Mucosa of descending colon (tissue), 3 donors: ENCODE measurements at regions not wholly inside any gene's neighbourhood (a gene's known extent, or its start where the extent isn't known, plus 50 kb on each side); places are given as distances from the start of the nearest gene placed in this dataset.

ENCODE experiments used
- ATAC-seq: fragments of 200-7000 bp; cut with Tn5 transposase; one replicate; pipeline ENCODE4 v1.9.1; 2020; ENCODE audit warnings: mild to moderate bottlenecking, moderate library complexity
- DNase-seq, 3 donors: peaks; one replicate each; pipeline ENCODE4 v3.0.0-alpha.2; 2020
- H3K36me3 ChIP-seq: fragments of 200-600 bp; one replicate; pipeline ENCODE4 v1.8.0; 2021; ENCODE audit warnings: low read depth, mild to moderate bottlenecking
- H3K4me1 ChIP-seq: fragments of 200-600 bp; one replicate; pipeline ENCODE4 v1.8.0; 2021; ENCODE audit warnings: low read depth, mild to moderate bottlenecking
- H3K4me3 ChIP-seq: fragments of 200-600 bp; one replicate; pipeline ENCODE4 v1.8.0; 2021; ENCODE audit warnings: mild to moderate bottlenecking
- H3K9me3 ChIP-seq: fragments of 200-600 bp; one replicate; pipeline ENCODE4 v1.8.0; 2021; ENCODE audit warnings: mild to moderate bottlenecking
- CTCF ChIP-seq: fragments of 200-600 bp; IDR thresholded peaks from one replicate; pipeline ENCODE4 v1.8.0; 2022; ENCODE audit warnings: antibody characterized with exemption, mild to moderate bottlenecking
- intact Hi-C, 2 donors: fragments of 100-400 bp; cut with DNase I in 1 of 2; cut with micrococcal nuclease in 1 of 2; formaldehyde crosslinking; loops; one replicate each; pipeline versions ENCODE4 v1.11.0 to v1.11.1; 2022; cut with DNase I, micrococcal nuclease
- donor health status: DM: no; HTN: no; CAD: no; lungs with moderate emphysema.
- donor health status: DM: no; HTN: no; CAD: no.
- donor health status: DM: no; HTN: yes; CAD: no.

- DNase-seq: no peak
- Histone ChIP-seq H3K4me3 (no peak overlapping the region), H3K36me3 (no peaks in the 10 kb centered on the region), H3K4me1 (no peaks in the 10 kb centered on the region), H3K9me3 (peaks cover 6% of the 10 kb centered on the region)
- no peak for ATAC-seq
- TF ChIP-seq CTCF: no peak
- intact Hi-C loops: no loop called here
Observed at GRCh38 chr12:130093380-130093779, 68.9 kb upstream of the FZD10 start.

- no peak overlapping the region for H3K4me3 ChIP-seq
- ATAC-seq (no peak), DNase-seq (no peak)
- no peaks in the 10 kb centered on the region for H3K4me1 ChIP-seq
- no peaks in the 10 kb centered on the region for H3K9me3 ChIP-seq
- TF ChIP-seq CTCF: no peak
- intact Hi-C loops: no loop called here
- no peaks in the 10 kb centered on the region for H3K36me3 ChIP-seq
Observed at GRCh38 chr12:130097342-130097741, 64.9 kb upstream of the FZD10 start.

GRCh38 chr12:130097798-130098255 is 64.4 kb upstream of the FZD10 start:
- TF ChIP-seq CTCF: no peak
- intact Hi-C loops: no loop called here

GRCh38 chr12:130098301-130099005 is 63.8 kb upstream of the FZD10 start:
- H3K4me1 ChIP-seq: no peaks in the 10 kb centered on the region
- no peak for TF ChIP-seq CTCF
- no peaks in the 10 kb centered on the region for H3K36me3 ChIP-seq
- no peak overlapping the region for H3K4me3 ChIP-seq
- DNase-seq (no peak), ATAC-seq (no peak)
- intact Hi-C loops: no loop called here
- H3K9me3 ChIP-seq: no peaks in the 10 kb centered on the region

More at GRCh38 chr12:130097798-130098255, 64.4 kb upstream of the FZD10 start:
- no peaks in the 10 kb centered on the region for H3K9me3 ChIP-seq
- no peaks in the 10 kb centered on the region for H3K36me3 ChIP-seq
- ATAC-seq (no peak), DNase-seq (no peak)
- no peaks in the 10 kb centered on the region for H3K4me1 ChIP-seq
- H3K4me3 ChIP-seq: no peak overlapping the region

- Histone ChIP-seq H3K36me3 (no peaks in the 10 kb centered on the region), H3K4me1 (no peaks in the 10 kb centered on the region), H3K9me3 (no peaks in the 10 kb centered on the region), H3K4me3 (no peak overlapping the region)
- intact Hi-C loops: no loop called here
- DNase-seq (no peak), ATAC-seq (no peak)
- TF ChIP-seq CTCF: no peak
Observed at GRCh38 chr12:130100634-130101362, 61.5 kb upstream of the FZD10 start.
